ENCODE measurements at regions not wholly inside any gene's neighbourhood (a gene's known extent, or its start where the extent isn't known, plus 50 kb on each side); places are given as distances from the start of the nearest gene placed in this dataset.

GRCh38 chr10:123348691-123349572 lies 194.7 kb downstream of the BUB3 start:
- Histone ChIP-seq H3K18ac (ENCODE audit: extremely low read depth, low read length) (no peak overlapping the region), H3K9ac (replicated peaks in 1 of 4; ENCODE audit: extremely low read depth in 1 of 4, low read depth in 3 of 4, low read length in 3 of 4) (no peak overlapping the region), H2BK15ac (ENCODE audit: low read length) (no peak overlapping the region), H4K20me1 (replicated peaks in 1 of 2; ENCODE audit: control insufficient read depth in 1 of 2, insufficient read depth in 2 of 2, low read length in 2 of 2) (no peaks in the 10 kb centered on the region), H3K23ac (ENCODE audit: insufficient read length) (no peak overlapping the region), H3K4ac (replicated peaks; ENCODE audit: insufficient read length, low read depth, low read length) (no peak overlapping the region), H3K23me2 (ENCODE audit: low read depth, low read length) (no peaks in the 10 kb centered on the region), H2BK20ac (ENCODE audit: low read length) (no peak overlapping the region), H2BK120ac (replicated peaks; ENCODE audit: low read depth, low read length) (no peak overlapping the region), H4K5ac (ENCODE audit: insufficient read length, low read depth, low read length) (no peak overlapping the region), H2AK5ac (ENCODE audit: low read depth, low read length) (no peak overlapping the region), H3K56ac (replicated peaks; ENCODE audit: insufficient read length, low read depth, low read length) (no peak overlapping the region), H2BK5ac (ENCODE audit: low read depth, low read length) (no peak overlapping the region), H4K91ac (replicated peaks; ENCODE audit: insufficient read length, low read length) (no peak overlapping the region), H3K27ac (ENCODE audit: low read depth, low read length) (no peak overlapping the region), H3K4me1 (replicated peaks in 1 of 4; ENCODE audit: control insufficient read depth in 3 of 4, insufficient read depth in 4 of 4, low read length in 3 of 4) (no peaks in the 10 kb centered on the region; a peak in 1 of 7 replicates), H3K79me1 (ENCODE audit: low read depth, low read length) (no peaks in the 10 kb centered on the region), H2BK12ac (ENCODE audit: low read depth, low read length) (no peak overlapping the region), H3K14ac (ENCODE audit: insufficient read length) (no peak overlapping the region), H3K36me3 (ENCODE audit: control insufficient read depth in 2 of 4, insufficient read depth in 4 of 4, low read length in 3 of 4) (no peaks in the 10 kb centered on the region), H3K9me3 (ENCODE audit: insufficient read depth in 2 of 2, low read depth in 1 of 2, low read length in 1 of 2) (no peaks in the 10 kb centered on the region), H3K79me2 (ENCODE audit: control insufficient read depth in 1 of 2, insufficient read depth in 2 of 2, low read length in 2 of 2) (no peaks in the 10 kb centered on the region), H2AFZ (ENCODE audit: low read length) (no peak overlapping the region), H3K27me3 (replicated peaks in 1 of 4; ENCODE audit: control insufficient read depth in 3 of 4, extremely low read depth in 1 of 4, insufficient read depth in 3 of 4, low read length in 3 of 4) (no peaks in the 10 kb centered on the region), H3K4me3 (ENCODE audit: extremely low read depth in 1 of 4, insufficient read depth in 2 of 4, low read depth in 3 of 4, low read length in 4 of 4) (no peak overlapping the region), H4K8ac (ENCODE audit: extremely low read depth, insufficient read depth, low read length) (no peak overlapping the region), H3K4me2 (ENCODE audit: insufficient read depth in 1 of 2, low read depth in 2 of 2, low read length in 2 of 2) (no peak overlapping the region)
- ChIA-PET POLR2A (ENCODE audit: partially characterized antibody) (no interaction called here), CTCF (ENCODE audit: partially characterized antibody) (no interaction called here)
- DNase-seq (ENCODE audit: low read depth in 1 of 2, low spot score in 2 of 2) (no peak), FAIRE-seq (no peak)
- 88% methylated on average over 19 of the region's 19 CpGs; no CpG with 5 or more reads in 1 of the 2 experiments for WGBS, 2 experiments (ENCODE audit: extremely low coverage in 1 of 2, insufficient coverage in 1 of 2, insufficient read length in 1 of 2, insufficient replicate concordance in 2 of 2, low coverage in 1 of 2, low lambda C conversion rate in 2 of 2, missing lambda C conversion rate in 1 of 2)
- no peak for TF ChIP-seq KDM5A (IDR thresholded peaks at IDR 0.05; ENCODE audit: low read length)
- no peak for TF ChIP-seq E2F6 (IDR thresholded peaks at IDR 0.05)
- no peak for TF ChIP-seq SRF (IDR thresholded peaks at IDR 0.05; ENCODE audit: low read depth, low read length)
- no peak for TF ChIP-seq SP4 (IDR thresholded peaks at IDR 0.05; ENCODE audit: low read length)
- TF ChIP-seq TCF12 (IDR thresholded peaks at IDR 0.05; ENCODE audit: low read depth, low read length) = no peak

Data from H1 (cell line).